ENCODE measurements at regions not wholly inside any gene's neighbourhood (a gene's known extent, or its start where the extent isn't known, plus 50 kb on each side); places are given as distances from the start of the nearest gene placed in this dataset.
"Not testable (repeated sequence)": the region's sequence is repeated elsewhere in the genome, so short reads cannot be mapped to it uniquely, and the experiment has no call there.

GRCh38 chr18:56488739-56489138, 149.7 kb downstream of the TXNL1 start:
- DNase-seq (ENCODE audit: low spot score): no peak

DNA sequence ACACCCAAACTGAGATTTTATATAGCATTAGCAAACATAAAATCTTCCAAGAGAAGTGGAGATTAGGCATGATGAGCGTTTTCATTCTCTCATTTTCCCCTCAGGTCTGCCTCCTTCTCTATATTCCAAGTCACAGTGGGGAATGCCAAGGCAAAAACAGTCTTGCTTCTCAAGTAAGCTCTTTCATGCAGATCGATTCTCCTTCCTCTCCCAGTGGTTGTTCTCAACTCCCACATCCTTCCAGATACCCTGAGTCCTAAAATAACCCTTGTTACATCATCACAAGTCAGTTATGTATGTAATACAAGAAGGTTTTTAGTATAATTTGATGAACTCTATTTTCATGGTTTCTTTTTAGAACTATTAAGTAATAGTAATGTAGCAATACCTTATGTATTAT, 150.6 kb downstream of the TXNL1 start:
- no peak for DNase-seq (ENCODE audit: low spot score)

GRCh38 chr18:56483386-56483785, 155.0 kb downstream of the TXNL1 start:
- DNase-seq (ENCODE audit: low spot score): no peak

GRCh38 chr18:56482813-56483212, 155.6 kb downstream of the TXNL1 start:
- not testable (repeated sequence) for DNase-seq (ENCODE audit: low spot score)

DNA sequence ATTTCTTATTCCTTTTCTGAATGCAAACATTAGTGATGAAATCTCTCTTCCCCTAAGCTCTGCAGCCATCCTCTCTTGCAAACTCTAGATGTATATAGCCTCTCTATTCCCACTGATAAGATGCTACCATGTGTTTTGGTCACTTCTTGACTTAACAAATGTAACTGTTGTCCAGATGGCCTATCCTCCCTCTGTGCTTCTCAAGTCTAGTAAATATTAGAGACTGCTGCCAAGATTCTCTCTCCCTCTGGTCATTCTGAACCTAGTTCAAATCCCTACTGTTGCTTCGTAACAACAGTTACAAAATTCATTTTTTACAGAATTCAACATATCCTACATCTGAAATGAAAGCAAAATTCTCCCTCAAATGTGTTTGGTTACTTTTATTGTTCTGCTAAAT, 156.6 kb downstream of the TXNL1 start:
- no peak for DNase-seq (ENCODE audit: low spot score)

- no peak for DNase-seq (ENCODE audit: low spot score)
Observed at GRCh38 chr18:56479841-56480240, 158.6 kb downstream of the TXNL1 start.

GRCh38 chr18:56475250-56475649, 163.1 kb downstream of the TXNL1 start:
- no peak for DNase-seq (ENCODE audit: low spot score)

- DNase-seq (ENCODE audit: low spot score): no peak
Observed at GRCh38 chr18:56473400-56474024, 164.9 kb downstream of the TXNL1 start.

DNA sequence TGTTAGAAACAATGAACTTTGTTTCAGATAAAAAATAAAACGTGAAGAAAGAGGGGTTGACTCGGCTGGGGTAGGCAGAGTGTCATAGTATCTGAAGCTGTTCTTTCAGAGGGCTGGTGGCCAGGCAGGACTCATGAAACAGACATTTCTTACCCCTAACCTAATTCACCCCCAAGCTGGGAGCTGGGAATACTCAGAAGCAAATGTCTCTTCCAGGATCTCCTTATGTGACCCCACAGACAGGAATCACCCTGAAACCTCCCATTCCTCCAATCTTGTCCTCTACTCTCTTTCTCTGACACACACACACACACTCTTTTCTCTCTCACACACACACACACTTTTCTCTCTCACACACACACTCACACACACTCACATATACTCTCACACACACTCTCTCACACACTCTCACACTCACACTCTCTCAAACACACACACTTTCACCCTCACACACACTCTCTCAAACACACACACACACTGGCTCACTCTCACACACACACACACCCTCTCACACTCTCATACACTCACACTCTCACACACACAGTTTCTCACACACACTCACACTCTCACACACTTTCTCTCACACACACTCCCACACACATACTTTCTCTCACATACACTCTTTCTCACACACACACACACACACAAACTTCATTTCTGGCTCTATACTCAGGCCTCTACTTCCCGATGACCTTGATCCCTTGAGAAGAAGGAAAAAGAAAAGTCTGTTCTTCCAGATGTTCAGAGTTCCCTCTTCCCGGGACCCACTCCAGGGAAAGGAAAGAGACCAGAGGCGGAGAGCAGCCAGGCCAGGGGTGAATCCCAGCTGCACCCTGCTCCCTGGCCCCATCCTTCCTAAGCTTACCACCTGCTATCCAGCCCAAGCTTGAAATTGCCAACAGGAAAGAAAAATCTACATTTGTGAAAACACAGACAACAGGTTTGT, 167.7 kb downstream of the TXNL1 start:
- DNase-seq (ENCODE audit: low spot score): no peak

DNA sequence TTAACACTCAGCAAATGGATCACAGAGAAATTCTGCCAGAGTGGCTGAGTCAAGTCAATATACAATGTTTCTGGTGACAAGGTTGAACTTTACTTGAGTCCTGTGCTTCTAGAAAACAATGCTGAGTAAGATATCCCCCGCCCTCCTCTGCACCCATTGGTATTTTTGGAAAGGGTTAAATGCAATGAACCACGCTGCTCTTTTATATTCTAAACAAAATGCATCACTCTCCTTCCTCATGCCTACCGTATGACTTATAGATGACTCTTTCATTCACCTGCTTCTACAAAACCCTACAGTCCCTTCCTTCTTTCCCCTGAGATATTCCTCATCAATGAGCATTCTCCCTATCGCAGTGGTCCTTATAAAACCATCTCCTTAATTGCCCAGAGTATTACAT, 168.8 kb downstream of the TXNL1 start:
- no peak for DNase-seq (ENCODE audit: low spot score)

- no peak for DNase-seq (ENCODE audit: low spot score)
Observed at GRCh38 chr18:56468396-56468795, 170.0 kb downstream of the TXNL1 start.

DNA sequence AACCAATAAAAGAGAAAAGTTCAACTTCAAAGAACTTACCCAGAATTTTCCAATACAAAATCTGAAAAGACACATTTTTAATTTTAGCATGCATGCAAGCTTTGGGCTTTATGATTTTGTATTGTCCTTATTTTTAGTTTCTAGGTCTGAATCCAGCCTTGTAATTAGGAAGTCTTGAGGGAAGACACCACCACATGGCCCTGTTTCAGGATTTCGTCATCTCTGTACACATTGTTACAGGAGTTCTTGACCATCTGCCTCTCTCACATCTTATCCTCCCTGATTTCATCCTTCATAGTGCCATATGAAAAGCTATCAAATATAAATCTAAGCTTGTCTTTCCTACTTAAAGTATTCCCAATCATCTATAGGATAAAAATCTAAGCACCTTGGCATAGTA, 176.1 kb downstream of the TXNL1 start:
- DNase-seq (ENCODE audit: low spot score): no peak

DNA sequence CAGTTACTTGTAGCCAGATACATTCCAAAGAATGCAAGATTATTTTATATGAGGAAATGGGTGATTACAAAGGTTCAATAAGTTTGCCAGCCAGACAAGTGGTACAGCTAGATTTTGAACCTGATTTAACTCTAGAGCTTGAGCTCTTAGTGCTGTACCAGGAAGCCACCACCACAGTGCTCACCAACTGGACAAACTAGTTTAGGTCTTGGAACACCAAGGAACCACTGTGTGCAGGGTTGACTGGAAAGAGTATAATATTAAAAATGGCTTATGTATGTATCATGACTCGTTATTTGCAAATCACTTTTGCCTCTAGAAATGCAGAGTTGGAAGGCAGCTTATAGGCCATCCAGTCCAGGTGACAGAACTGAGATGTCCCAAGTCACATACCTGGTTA, 177.2 kb downstream of the TXNL1 start:
- DNase-seq (ENCODE audit: low spot score): no peak

DNA sequence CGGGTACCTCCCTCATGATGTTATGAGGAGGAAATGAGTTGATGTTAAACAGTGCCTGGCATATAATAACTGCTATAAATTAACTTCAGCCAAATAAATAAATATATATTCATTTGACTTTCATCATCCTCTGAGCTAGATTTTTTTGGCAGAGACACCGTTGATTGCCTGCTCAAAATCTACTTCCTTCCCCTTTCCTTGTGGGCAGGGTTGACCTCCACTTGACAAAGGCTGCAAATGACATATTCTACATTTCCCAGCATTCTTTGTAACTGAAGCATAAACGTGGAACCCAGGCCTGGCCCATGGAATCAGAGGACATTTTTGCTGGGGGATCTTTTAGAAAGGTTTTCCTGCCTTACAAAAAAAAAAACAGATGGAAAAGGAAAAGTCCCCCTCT, 177.8 kb downstream of the TXNL1 start:
- DNase-seq (ENCODE audit: low spot score): no peak

- no peak for DNase-seq (ENCODE audit: low spot score)
Observed at GRCh38 chr18:56458770-56459712, 179.4 kb downstream of the TXNL1 start.

GRCh38 chr18:56455874-56456273, 182.5 kb downstream of the TXNL1 start:
- DNase-seq (ENCODE audit: low spot score): no peak

GRCh38 chr18:56455141-56455540, 183.3 kb downstream of the TXNL1 start:
- DNase-seq (ENCODE audit: low spot score): no peak

DNA sequence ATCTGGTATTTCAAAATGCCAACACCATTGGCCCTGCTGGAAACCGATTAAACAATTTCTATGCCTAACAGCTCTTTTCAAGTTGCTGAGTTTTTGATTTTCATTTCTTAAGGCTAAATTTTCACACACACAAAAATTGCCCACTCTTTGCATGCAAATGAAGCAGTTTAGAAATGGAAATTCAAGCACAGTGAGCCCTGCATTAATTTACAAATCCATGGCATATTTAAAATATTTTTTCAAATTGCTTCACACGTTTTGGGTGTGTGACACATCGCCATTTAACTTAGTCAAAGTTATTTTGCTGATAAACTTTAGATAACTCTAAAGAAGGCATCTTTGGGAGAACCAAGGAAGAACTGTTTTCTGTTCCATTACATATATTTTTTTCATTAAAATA, 184.8 kb downstream of the TXNL1 start:
- no peak for DNase-seq (ENCODE audit: low spot score)

GRCh38 chr18:56451188-56451587, 187.2 kb downstream of the TXNL1 start:
- no peak for DNase-seq (ENCODE audit: low spot score)

GRCh38 chr18:56448751-56449150, 189.6 kb downstream of the TXNL1 start:
- no peak for DNase-seq (ENCODE audit: low spot score)

- DNase-seq (ENCODE audit: low spot score): no peak
Observed at GRCh38 chr18:56445422-56445821, 193.0 kb downstream of the TXNL1 start.

GRCh38 chr18:56444201-56444600, 194.2 kb downstream of the TXNL1 start:
- no peak for DNase-seq (ENCODE audit: low spot score)
